ELR (cell line): ENCODE measurements at regions not wholly inside any gene's neighbourhood (a gene's known extent, or its start where the extent isn't known, plus 50 kb on each side); places are given as distances from the start of the nearest gene placed in this dataset.
"Not testable (repeated sequence)": the region's sequence is repeated elsewhere in the genome, so short reads cannot be mapped to it uniquely, and the experiment has no call there.

ENCODE experiments used
- DNase-seq: peaks from one replicate; pipeline ENCODE4 v3.0.0-alpha.2; 2015; ENCODE audit warnings: low read depth

DNA sequence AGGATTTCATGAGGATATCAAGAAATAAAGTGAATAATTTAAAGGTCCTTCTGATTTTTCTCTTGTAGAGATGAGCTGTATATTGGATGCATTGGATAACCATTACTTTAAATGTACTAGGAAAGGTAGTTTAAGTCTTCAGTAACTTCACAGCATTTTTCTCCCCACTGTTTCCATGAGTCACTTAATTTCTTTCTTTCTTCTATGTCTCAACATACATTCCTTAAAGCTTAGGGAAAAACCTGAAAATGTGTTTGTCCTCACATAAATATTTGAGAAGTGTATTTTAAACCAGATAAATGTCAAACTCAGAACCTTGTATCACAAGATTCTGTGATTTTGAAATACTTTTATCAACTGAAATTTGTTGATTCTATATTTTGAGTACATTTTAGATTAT, 1970.2 kb upstream of the FLRT2 start:
- peak; percentile 1 for DNase-seq

DNA sequence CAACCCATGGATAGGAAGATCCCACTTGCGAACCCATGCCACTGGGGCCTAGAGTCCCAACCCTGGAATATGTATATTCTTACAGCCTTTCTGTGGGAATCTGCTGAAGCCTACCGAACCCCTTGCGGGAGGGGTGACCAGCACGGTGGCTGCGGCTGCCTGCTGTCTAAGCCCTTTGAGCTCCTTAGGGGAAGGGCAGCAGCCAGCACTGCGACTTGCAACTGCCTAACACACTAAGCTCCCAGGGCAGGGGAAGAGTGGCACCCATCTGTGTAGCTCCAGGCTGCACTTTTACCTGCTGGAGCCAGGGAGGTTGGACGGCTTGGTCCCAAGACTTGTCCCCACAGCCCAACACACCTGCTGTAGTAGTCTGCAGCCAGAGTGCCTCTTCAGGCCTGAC, 1968.7 kb upstream of the FLRT2 start:
- DNase-seq, result no peak

DNA sequence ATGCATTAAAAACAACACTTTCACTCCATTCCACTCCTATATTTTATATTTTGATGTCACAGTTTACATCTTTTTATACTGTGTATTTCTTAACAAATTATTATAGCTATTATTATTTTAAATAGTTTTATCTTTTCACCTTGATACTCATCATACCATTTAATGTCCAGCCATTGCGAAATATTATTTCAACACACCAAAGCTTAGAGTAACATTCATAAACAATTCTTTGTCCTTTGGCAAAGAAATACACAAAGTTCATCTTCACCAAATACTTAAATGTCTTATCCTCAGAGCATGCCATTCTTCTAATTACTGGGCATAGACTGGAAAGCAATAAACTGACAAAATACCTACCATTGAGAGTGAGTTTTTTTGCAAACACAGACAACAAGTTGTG, 1963.4 kb upstream of the FLRT2 start:
- DNase-seq, result no peak

DNA sequence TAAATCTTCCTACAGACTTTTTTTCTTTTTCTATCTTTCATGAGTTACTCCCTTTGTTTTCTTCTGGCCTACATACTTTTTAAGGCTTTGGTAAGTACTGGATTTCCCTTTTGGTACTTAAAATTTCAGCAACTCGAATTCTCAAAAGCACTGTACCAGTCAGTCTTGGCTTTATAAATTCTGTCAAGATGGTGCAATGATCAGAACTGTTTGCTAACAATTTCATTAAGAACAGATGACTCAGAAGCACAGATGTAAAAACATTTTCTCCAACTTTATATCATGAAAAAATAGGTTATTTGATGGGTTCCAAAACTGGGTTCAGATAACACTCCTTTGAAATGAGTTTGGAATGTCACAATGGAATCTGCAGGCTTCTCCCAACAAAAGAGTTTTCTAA, 1961.8 kb upstream of the FLRT2 start:
- no peak for DNase-seq

DNA sequence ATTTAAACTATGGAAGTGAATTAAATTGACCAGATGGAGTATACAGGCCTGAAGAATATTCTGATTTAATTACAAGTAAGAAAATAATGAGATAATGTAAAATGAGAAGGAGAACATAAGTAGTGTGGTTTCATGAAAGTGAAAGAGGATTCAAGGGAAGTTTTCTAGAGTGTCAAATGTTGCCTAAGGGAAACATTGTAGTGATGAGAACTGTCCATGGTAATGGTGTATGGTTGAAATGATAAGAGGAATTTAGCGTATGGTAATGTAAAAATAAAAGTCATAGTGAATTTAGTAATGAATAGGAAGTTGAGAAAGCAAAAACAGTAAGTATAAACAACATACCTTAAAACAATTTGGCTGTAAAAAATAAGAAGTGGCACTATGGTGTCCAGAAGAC, 1954.6 kb upstream of the FLRT2 start:
- DNase-seq, result no peak

DNA sequence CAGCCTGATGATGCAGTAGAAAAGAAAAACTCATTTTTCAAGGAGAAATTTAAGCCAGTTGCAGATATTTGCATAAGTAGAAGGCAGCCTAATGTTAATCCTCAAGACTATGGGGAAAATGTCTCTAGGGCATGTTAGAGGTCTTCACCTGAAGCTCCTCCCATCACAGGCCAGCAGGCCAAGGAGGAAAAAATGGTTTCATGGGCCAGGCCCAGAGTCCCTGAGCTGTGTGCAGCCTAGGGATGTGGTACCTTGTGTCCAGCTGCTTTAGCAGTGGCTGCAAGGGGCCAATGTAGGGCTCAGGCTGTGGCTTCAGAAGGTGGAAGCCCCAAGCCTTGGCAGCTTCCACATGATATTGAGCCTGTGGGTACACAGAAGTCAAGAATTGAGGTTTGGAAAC, 1946.7 kb upstream of the FLRT2 start:
- DNase-seq, result no peak

DNA sequence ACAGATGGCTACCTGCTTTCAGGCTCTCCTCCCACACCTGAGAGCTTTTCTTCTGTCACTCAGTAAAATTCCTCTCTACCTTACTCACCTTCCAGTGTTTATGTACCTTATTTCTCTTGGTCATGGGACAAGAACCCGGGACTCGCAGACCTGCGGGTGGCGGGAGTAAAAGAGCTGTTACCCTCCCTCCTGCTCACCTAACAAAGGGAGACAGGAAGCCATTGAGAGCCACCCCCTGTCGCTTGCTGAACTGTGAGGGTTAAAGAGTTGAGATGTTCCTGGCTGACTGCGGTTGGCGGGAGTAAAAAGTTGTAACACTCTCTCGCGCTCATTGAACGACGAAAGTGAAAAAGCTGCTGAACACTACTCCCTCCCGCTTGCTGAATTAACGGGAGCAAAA, 1935.1 kb upstream of the FLRT2 start:
- DNase-seq, result no peak

DNA sequence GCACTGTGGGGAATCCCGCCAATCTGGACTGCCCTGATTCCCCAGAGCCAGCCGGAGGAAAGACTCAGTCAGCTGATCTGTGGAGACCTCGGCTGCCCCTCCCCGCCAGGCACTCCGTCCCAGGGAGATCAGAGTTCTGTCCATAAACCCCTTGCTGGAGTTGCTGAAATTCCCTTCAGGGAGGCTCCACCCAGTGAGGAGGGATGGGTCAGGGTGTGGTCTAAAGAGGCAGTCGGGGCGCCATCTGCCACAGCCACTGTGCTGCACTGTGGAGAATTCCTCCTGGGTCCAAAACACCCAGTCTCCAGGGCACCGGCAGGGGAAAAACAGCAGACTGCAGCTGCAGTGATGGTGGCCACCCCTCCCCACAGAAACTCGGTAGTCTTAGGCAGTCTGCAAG, 1922.3 kb upstream of the FLRT2 start:
- no peak for DNase-seq

DNA sequence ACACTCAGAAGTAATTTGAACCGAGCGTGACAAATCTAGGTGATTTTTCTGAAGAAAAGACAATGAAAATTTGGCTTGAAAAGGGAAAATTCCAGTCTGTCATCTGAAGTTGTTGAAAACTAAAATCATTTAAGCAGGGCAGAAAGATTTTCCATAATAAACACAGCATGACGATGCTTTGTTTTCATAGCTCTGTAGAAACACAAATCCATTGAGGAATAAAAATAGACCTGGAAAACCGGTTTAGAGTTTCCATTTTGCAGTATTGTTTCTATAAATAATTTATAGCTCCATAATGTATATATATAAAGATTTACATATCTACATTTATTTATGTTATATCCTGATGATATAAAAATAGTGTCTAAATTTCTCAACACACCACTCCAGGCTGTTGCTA, 1918.5 kb upstream of the FLRT2 start:
- no peak for DNase-seq

DNA sequence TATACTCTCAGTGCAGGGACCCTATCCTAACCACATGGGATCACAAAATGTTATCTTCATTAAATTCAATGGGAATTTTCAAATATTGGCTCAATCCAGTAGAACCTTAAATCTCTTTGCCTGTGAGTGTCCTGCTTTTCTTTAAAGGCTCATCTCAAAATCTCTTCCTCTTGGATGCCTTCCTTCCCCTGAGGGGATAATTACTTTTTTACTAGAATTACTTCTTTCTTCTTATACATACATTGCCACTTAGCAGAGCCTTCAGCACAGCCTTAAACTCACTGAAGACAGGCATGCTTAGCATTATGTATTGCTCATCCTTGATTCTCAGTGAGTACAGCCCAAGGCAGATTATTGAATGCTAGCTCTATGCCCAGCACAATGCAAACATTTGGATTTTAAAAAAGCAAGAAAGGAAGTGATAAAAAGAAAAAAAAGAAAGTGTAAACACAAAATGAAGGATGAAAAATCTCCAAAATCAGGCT, 1918.0 kb upstream of the FLRT2 start:
- no peak for DNase-seq

DNA sequence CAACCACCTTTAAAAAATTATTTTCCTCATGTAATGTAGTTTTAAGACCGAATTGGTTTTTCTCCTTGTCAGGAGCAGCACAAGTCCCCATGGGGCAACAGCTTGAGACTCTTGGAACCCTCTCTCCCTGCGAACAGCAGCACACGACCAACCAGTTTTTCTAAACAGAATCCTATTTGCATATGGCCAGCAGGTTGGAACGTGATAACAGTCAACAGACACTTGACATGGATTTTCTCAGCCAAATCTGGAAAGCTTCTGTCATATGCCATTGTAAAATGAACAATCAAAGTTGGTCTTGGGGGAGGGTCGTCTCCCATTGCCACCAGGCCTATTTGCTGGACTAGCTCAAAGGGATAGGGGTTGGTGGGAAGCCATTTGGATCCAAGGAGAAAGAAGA, 1915.0 kb upstream of the FLRT2 start:
- DNase-seq, result no peak

DNA sequence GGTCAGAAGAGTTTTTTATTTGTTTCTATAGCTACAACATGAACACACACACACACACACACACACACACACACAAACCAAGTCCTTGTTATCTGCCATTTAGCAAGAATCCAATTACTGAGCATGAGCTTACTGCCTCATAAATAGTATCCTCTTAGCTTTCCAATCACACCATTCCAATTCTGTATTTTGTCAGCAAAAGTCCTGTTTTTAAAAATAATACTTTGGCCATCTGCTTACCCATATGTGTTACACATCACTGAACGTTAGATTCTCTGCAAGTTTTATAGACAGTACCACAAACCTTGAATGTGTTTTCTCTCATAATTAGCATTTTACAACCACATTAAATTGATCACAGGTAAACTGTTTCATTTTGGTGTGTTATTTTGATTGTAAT, 1905.4 kb upstream of the FLRT2 start:
- DNase-seq, result no peak

DNA sequence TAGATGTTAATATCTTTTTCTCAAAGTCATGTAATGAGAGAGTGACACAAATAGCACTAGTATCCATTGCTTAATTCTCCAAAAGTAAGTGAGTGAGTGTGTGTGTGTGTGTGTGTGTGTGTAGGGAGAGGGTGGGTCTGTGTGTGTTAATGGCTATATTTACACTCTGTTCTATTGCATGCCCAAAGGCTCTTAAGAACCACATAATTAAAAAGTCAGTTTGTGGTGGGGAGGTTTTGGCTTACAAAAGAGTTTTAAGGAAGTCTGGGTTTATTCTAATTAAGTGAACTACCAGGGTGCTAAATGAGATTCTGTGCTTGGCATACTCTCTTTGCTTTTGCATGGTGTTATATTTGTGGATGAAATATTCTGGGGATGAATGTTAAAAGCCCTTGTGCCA, 1897.6 kb upstream of the FLRT2 start:
- no peak for DNase-seq

DNA sequence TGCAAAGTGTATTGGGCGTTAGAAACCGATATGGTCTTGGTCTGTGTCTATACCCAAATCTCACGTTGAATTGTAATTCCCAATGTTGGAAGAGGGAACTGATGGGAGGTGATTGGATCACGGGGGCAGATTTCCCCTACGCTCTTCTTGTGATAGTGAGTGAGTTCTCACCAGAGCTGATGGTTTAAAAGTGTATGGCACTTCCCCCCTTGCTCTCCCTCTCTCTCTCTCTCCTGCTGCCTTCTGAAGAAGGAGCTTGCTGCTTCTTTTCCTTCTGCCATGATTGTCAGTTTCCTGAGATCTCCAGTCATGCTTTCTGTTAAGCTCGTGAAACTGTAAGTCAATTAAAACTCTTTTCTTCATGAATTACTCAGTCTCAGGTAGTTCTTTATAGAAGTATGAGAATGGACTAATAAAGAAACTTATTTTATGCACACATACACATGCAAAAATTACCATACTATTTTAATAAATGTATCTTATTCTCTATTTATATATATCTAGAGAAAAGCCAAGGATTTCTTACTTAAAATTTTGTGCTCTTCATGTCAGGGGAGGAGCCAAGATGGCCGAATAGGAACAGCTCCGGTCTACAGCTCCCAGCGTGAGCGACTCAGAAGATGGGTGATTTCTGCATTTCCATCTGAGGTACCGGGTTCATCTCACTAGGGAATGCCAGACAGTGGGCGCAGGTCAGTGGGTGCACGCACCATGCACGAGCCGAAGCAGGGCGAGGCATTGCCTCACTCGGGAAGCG, 1891.0 kb upstream of the FLRT2 start:
- no peak for DNase-seq

DNA sequence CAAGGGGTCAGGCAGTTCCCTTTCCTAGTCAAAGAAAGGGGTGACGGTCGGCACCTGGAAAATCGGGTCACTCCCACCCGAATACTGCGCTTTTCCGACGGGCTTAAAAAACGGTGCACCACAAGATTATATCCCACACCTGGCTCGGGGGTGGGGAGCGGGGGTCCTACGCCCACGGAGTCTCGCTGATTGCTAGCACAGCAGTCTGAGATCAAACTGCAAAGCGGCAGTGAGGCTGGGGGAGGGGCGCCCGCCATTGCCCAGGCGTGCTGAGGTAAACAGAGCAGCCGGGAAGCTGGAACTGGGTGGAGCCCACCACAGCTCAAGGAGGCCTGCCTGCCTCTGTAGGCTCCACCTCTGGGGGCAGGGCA, 1890.5 kb upstream of the FLRT2 start:
- DNase-seq, result not testable (repeated sequence)

DNA sequence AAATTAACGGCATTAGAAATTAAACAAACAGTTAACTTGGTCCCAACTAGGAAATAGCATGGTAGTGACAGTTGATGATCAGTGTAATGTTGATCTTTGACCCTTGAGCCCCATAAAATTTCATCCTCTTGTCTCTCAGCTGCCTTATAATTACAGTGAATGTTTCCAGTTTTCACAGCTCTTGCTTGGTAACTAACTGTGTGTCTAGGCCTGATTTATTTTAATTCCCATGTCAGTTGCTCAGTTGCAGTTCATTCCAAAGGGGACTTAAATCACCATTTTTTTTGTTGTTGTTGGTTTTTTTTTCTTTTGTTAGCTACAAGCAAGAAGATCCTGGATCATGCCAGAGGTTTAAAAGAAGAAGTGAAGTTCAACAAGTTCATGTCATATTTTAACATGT, 1883.7 kb upstream of the FLRT2 start:
- no peak for DNase-seq

DNA sequence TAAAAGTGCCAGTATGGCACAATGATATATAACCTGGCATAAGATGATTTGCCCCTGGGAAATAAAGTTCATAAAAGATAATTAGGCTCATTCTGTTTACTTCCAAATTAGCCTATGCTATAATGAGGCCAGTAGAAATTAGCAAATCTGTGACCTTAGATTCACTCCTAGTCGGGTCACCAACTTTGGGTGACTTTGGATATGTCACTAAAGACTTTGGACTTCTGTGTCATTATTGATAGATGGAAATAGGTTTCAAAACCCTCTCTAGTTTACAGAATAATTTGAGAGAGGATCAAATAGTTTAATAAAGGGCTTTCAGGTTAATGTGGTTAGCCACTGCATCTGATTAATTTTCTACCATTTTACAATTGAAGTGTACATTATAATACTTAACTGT, 1869.3 kb upstream of the FLRT2 start:
- DNase-seq, result no peak

DNA sequence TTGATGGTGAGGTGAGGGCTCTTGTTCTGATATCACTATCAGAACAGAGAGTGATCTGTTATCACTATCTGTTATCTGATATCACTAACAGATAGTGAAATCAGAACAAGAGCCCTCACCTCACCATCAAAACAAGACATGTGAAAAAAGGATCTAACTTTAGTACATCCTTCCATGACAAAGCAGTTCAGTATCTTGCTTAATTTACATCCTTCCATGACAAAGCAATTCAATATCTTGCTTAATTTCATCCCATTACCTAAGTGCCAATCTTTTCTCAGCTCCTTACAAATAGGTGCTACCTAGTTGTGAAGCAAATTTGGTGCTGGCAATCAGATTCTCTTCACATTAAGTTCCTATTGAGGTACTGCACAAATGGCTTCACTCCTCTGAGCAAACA, 1865.6 kb upstream of the FLRT2 start:
- no peak for DNase-seq

DNA sequence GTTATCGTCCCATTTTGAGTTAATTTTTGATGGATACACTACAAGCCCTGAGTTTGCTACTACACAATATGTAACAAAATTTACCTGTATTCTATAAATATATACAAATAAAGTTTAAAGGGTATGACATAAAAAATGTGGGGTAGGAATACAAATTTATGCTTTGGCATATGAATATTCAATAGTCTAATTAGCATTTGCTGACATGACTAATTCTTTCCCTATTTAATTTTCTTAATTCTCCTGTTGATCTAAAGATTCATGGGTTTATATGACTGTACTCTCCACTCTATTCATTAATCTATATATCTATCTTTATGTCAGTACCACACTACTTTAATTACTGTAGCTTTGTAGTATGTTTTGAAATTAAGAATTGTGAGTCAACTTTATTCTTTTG, 1840.7 kb upstream of the FLRT2 start:
- DNase-seq, result no peak

DNA sequence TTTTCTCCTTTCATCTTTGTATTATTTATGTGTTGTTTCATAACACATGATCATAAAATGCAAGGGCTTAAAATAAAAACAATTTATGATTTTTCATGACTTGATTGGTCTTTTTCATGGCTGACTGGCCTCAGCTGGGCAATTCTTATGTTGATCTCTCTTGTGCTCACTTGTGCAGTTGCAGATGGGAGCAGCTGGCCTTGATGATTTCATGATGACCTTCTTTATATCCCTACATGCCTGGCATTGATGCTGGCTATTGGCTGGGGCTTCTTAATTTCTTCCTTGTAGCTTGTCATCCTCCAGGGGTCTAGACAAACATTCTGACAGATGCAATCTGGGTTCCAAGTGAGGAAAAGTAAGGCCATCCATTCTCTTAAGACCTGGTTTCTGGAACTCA, 1832.8 kb upstream of the FLRT2 start:
- no peak for DNase-seq

DNA sequence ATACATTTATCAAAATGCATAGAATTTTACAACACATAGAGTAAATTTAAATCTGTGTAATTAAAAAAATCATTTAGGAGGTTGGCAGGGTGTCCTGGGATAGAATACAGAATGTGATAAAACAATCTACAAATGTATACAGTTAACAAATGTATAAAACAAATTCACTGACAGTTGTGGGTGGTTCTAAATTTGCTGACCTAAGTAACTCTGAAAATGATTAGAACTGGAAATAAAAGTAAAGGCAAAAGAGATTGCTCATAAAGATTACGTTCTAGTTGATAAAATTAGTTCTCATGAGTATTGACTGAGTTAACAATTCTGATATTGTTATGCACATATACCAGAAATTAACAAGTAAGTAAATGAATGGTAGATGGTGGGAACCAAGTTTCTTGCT, 1827.3 kb upstream of the FLRT2 start:
- no peak for DNase-seq

DNA sequence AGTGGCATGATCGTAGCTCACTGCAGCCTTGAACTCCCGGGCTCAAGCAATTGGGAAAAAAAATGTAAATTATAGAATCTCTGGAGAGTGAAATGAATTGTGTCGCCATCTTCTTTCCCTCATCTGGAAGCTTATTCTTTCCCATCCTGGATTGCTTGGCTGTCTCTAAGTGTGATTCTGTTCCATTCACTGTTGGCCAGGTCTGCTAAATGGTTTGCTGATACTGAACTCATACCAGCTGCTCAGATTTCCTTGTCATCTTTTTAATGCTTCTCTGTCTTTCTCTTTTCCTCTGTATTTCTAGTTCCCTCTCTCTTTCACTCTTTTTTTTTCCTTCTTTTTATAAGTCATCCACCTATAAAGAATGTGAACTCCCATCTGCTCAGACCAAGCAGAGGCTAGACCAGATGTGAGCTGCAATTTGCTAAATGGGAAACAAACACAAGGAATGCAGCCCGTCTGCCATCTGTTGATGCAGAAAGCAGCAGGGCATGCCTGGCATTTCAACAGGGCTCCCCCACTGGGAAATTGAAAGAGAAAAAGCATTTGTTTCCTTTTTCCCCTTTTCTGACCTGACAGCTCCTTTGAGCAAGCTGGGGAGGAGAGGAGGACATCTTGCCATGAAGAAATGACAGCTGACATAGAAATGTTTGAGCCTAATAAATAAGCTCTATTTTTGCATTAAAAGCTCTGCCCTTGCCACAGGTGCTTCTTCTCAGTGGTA, 1823.6 kb upstream of the FLRT2 start:
- no peak for DNase-seq

DNA sequence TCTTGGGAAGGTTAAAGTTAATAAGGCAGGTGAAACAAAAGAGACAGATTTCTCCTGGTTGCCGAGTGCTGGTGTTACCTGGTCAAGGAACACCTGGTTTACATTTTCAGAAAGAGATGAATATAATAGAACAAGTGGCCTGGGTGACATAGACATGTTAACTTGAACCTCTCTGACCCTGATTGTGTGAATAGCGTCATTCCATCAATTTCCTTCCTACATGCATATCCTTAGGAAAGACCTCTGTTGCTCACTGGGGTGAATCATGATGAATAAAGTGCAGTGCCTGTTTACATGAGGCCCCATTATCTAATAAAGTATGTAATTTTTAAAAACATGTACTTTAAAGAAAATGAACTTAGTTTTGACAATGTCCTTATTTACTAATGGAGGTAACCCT, 1822.9 kb upstream of the FLRT2 start:
- peak; percentile 2 for DNase-seq

DNA sequence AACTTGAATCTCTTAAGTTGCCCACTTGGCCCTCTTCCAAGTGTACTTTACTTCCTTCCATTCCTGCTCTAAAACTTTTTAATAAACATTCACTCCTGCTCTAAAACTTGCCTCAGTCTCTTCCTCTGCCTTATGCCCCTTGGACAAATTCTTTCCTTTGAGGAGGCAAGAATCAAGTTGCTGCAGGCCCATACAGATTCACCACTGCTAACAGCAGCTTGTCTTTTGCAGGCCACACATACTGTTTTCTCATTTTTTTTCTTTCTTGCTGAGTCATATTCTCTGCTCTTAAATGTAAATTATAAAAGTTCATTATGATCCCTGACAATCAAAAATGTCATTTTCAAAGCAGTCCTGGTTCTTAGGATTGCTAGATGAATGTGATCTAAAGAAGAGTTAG, 1820.8 kb upstream of the FLRT2 start:
- no peak for DNase-seq
